Fibroblast of skin of left quadriceps (primary cell): ENCODE measurements at regions not wholly inside any gene's neighbourhood (a gene's known extent, or its start where the extent isn't known, plus 50 kb on each side); places are given as distances from the start of the nearest gene placed in this dataset.
A peak's percentile ranks its signal among the peaks of the same experiment; 100 is the strongest.

Source experiments
- DNase-seq, 2 experiments: peaks; one replicate each; pipeline ENCODE4 v3.0.0-alpha.2; 2013; ENCODE audit warnings: low read depth in 2 of 2

DNA sequence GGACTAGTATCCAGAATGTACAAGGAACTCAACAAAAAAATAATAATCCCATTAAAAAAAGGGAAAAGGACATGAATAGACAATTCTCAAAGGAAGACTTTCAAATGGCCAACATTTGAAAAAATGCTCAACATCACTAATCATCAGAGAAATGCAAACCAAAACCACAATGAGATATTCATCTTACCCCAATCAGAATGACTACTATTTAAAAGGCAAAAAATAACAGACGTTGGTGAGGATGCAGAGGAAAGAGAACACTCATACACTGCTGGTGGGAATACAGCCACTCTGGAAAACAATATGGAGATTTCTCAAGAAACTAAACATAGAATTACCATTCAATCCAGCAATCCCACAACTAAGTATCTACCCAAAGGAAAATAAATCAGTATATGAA is 133.1 kb downstream of the KDR start:
- DNase-seq: no peak

DNA sequence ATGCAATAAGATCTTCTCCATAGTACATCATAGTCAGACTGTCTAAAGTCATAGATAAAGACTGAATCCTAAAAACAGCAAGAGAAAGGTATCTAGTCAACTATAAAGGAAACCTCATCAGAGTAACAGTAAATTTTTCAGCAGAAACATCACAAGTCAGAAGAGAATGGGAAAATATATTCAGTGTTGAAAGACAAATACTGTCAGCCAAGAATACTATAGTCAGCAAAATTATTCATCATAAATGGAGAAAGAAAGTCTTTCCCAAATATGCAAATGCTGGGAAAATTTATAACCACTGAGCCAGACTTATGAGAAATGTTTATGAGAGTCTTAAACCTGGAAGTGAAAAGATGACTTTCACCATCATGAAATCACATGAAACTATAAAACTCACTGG is 136.7 kb downstream of the KDR start:
- DNase-seq: no peak

DNA sequence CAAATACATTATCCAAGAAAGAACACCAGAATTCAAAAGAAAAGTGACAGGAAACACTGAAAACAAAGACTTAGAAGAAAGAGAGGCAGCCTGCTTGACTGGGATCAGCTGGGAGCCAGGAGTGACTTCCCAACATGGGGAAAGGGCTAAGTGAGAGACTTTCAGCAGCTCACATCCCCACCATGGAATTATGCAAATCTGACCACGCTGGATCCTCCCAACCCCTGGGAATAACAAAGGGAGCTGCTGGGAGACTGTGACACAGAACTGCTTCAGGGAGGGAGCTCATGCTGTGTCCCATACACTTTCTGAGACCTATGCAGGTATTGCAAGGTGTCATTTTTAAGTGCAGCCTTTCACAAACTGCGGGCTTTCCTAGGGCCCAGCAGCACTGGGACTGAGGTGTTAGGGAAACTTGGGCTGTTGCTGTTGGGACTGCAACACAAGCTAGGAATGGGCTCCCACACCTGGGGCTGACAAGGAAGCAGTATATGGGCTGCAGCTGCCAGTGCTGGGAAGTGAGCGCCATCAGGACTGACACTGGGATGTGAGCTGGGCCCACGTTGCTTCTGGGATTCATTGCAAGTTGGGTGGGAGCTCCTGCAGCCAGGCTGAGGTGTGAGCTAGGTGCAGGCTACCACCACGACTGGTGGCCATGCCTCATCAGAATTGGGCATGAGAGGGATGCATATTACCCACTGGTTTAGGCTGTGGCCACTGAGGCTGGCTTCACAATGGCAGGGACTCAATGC is 139.1 kb downstream of the KDR start:
- no peak for DNase-seq

DNA sequence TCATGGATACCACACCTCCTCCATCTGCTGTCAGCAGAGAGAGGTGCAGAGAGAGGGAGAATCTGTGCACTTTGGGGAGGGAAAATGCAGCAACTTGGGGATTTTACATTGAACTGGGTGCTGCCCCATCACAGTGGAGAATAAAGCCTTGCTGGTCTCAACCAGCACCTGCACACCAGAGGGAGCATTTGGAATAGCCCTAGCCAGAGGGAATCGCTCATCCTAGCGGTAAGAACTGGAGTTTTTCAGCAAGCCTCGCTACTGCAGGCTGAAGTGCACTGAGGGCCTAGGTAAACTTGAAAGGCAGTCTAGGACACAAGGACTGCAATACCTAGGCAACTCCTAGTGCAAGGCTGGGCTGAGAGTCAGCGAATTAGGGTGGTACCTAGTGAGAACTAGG is 148.7 kb downstream of the KDR start:
- no peak for DNase-seq

DNA sequence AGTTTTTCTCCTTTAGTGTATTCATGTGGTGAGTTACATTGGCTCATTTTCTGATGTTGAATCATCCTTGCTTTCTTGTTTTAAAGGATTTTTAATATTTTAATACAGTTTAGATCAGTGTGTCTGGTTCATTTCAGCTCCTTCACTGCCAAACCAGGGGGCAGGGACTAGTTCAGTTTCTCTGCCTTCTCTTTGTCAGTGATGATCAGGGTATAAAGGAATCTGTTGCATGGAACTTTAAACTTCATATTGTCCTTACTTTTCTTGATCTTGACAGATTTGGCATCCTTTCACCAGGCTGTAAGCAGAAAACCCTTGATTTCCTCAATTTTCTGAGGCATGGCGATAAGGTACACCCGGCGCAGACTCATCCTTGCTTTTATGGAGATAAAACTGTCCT is 149.4 kb downstream of the KDR start:
- DNase-seq: no peak

DNA sequence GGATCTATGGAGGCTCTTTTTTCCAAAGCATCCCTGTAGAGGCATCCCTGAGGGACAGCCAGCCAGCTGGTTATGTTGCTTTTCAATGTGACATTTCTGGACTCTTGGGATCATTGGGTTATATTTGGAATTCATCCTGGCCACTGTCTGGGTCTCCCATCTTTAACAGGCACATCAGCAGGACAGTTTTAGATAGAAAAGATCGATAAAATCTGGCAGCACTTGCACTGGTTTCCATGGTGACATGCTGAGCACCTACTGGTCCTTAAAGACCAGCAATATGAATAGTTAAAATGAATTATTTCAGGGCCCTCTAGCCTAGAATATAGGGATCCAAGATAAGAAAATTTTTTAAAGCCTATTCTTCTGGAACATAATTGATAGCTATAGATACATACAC is 151.6 kb downstream of the KDR start:
- DNase-seq: no peak

DNA sequence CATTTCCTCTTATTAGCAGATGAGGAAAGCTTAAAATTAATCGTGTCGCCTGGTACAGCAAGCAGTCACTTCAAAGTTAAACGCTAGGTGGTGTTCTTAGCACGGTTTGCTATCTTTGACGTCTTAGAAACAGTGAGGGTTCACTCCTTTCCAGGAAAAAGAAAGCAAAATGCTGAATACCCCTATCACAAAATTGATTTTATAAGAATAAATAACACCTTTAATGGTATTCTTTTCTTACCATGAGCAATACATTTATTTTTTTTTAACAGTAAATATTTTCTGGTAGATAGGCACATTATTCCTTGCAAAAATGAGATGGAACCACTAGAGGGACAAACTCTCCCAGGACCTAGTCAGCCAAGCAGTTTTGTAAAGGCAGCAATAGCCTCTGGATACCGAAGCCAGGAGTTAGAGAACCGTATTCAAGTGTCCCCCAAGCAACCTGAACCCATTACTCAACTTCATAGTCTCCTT is 153.9 kb downstream of the KDR start:
- peak; percentile 17 to 24 for DNase-seq

DNA sequence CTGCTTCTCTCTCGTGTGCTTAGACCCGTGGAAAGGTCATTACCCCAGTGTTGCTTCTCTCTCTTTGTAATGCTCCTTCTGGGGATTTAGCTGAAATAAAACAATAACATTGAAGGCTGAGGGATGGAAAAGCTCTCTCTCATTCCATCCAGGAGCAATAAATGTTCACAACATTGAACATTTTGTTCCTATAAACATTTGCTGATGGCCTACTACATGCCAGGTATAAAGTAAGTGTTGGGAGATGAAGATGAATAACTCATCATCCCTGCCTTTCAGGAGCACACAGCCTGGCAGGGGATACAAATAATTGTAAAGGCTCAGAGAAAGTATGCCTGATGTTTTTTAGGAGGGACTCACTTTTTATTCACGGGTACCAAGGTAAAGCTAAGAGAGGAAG is 158.1 kb downstream of the KDR start:
- no peak for DNase-seq

DNA sequence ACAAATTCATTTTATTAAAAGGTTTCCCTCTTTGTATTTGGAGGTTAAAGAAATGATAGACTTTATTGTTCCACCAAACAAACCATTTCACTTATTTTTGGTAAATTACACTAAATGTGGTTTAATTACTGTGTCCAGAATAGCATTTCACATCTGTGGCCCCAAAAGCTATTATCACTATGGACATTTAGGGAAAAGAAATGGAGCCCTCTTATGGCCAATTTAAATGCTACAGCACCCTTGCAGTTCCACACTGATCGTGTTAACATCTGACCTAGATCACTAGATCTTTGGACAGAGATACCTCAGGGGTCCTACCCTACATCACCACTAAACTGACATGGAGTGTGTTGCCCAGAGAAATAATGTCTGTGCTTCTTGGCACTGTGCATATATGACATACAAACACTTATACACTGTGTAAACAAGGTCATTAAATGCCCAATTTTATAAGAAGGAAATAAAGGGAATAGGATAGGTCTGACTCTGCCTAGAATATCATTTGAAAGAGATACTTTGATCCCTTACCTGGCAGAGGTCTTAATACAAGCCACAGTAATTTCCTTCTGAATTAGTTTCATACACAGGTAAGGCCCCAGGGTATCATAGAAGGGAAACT is 163.9 kb downstream of the KDR start:
- peak; percentile 19 to 21 for DNase-seq

DNA sequence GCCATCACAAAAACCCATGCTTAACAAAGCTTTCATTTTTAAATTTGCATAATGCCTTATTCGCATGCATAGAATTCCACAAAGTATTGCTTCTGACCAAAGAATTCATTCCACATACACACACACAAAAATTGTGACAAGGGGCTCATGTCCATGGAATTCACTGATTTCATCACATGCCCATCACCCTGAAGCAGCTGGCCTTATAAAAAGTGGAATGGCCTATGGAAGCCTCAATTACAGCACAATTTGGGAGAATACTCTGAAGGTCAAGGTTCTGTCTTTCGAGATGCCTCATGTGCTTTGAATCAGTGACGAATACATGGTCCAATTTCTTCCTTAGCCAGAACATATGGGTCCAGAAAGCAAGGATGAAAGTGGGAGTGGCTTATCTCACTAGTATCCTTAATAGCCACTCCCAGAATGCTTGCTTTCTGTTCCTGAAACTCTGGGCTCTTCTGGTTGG is 165.7 kb downstream of the KDR start:
- DNase-seq: peak; percentile 93 to 94

DNA sequence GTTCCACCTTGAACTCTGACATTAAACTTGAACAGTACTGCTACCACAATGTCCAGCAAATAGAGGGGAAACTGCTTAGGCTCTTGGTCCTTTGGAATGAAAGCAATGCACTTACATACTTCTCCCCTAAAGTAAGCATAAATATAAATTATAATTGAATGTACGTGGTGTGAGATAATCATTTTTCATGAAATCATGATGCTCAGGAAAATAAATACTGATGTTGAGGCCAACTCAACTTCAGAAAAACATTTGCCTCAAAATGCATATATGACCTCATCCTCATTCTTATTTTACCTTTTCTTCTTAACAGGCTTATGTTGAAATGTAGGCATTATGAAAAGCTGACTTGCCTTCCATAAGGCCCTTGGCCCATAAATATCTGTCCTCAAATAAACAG is 166.3 kb downstream of the KDR start:
- no peak for DNase-seq

DNA sequence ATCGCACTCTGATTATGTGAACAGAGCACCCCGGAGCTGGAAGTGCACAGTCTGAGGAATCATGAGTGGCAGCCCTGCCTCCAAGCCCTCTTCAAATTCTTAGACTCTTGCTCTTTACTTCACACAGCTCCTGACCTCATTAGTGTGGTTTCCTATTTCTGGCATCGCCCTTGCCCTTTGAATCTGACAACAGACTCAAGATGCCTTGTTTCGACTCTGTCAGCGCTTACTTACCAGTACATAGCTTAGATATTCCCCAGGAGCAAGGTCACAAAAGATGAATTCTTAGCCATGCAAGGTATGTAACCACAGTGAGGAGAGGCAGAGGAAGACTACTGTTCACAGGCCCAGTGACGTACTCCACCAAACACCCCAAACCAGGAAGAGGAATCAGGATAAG is 167.2 kb downstream of the KDR start:
- peak; percentile 6 to 19 for DNase-seq

DNA sequence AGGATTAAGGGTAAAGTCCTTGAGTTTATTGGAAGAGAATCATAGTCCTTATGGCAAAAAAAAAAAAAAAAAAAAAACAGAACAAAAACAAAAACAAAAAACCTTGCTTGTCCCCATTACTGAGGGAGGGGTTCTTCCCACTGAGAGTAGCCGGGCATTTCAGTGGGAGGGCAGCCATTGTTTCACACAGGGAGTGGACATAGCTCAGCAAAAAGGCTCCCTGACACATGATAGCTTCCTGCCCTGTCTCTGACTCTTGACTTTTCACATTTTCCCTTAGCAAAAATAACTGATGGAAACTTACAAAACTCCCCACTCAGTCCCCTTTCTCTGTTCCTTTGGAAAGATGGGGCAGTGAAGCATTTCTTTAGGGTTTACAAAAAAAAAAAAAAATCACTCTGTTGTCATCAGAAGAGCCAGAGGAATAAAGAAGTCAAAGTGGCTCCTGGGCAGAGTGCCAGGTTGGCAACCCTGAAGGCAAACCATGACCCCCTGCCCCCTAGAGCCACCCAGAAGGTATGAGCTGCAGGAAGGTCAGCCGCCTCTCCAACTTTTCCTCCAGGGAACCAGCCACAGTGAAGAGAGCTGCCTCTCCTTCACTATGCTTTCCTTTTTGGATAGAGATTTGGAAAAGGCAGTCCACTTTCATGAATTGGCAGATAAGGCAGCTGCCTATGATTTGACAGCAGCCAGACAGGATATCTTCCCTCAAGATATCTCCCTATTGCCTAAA is 170.6 kb downstream of the KDR start:
- no peak for DNase-seq

DNA sequence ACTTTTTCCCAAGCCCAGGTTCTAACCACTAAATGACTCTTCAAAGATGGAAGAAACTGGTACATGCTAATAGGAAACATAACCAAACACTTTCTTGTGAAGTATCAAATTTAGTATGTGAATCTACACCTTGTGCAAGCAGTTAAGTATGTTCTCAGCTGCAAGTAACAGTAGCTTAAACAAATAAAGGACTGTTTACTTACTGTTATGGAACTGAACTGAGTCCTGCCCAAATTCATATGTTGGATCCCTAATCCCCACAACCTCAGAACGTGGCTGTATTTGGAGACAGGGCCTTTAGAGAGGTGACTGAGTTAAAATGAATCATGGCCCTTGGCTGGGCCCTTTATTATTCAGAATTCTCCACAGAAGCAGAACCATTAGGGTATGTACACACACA is 178.7 kb downstream of the KDR start:
- no peak for DNase-seq

DNA sequence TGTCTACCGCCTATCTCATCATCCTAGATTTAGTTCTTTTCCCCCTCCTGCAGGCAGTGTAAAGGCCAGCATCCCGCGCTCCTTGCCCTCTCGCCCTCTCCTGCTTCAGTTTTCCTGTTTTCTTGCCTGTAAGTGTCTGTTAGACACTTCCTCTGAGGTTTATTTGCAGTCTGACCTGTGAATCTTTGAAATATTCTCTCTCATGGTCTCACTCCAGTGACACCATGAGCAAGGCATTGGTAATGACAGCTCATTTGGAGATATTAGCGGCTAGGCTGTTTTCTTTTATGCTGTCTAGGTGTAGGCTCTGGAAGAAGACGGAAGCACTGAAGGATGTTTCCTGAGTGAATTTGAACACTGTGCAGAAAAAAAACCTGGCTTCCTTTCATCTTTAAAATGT is 179.6 kb downstream of the KDR start:
- DNase-seq: no peak

DNA sequence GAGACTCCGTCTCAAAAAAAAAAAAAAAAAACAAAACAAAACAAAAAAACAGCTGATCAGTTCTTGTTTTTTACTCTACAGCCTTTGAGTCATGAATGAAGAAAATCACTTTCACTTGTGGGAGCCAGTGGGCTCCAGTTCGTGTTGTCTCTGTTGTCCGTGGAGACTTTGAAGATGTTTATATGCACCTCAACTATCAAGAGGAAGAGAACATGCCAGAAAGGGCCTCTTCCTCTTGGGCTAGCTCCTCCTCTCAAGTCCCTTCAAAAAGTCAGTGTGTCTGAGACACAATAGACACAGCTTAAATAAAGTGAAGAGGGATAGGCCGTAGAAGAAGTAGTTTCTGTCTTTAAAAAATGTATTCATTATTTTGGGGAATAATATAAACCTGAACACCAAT is 182.7 kb downstream of the KDR start:
- DNase-seq: no peak

DNA sequence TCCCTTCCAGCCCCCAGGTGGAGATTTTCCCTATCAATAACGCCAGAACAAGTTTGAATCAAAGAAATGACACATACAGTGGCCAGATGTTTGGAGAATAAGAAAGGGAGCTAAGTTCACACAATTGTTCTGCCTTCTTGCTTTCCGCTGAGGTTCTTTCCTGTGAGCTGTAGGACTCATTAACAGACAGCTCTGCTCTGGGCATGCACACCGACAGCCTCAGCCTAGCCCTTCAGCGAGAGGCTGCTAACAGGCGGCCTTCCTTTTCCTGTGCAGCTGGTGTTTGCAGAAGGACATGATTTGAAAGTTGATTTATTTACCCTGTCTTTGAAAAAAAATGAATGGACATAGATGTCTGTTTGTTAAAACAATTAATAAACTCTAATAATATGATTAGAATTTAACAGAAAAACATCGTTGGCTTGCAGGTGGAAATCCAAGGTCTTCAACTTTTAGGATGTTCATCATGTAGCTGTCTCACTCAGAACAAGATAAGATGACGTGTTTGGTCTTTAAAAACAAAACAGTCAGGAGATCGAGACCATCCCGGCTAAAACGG is 183.3 kb downstream of the KDR start:
- no peak for DNase-seq

DNA sequence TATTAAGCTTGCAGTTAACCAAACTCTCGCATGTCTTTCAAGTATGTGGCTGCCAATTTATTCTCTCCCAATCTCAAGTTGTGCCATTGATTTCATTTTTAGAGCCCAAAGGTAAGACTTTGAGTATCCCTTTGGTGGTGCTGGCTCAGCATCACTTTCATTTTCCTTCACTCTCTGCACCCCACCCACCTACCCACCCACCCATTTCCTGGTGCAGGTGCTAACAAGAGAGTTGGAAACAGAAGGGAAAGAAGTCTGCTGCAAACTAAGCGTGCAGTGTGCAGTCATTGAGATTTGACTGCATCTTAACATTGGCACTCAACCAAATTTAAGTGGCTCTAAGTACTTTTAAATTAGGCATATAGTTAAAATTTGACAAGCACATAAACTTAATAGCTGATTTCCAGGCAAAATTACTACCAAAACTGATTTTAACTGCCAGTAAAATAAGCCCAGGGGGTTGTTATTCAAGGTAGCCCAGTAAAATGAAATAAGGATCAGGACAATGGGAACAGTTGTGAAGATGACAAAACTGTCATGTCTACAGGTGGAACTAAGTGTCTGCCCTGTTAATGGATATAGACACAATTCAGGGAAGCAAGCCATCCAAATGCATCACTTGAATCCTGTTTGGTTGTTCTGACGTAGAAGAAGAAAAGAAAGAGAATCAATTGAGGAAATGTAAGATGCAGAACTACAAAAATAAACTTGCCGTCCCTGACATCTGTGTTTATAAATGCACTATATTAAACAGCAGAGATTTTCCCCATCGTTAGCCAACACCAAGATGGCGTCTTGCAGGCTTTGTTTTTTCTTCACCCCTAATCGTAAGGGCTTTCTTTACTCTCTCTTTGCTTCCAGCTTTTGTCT is 184.2 kb downstream of the KDR start:
- no peak for DNase-seq

DNA sequence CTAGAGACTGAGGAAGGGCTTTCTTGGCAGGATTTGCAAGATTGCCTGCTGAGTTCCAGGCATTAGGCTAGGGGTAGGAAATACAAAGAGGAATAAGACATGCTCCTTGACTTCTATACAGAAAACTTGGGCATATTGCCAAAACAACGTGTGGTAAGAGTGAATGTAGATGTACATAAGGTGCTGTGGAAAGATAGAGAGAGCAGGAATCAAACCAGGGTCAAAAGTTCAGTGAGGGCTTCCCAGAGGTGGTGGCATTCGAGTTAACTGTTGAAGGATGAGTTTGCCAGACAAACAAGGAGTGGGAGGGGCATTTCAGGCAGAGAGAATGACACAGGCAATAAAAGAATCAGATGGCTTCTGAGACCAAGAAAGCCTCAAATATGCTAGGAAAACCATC is 187.9 kb downstream of the KDR start:
- DNase-seq: no peak

DNA sequence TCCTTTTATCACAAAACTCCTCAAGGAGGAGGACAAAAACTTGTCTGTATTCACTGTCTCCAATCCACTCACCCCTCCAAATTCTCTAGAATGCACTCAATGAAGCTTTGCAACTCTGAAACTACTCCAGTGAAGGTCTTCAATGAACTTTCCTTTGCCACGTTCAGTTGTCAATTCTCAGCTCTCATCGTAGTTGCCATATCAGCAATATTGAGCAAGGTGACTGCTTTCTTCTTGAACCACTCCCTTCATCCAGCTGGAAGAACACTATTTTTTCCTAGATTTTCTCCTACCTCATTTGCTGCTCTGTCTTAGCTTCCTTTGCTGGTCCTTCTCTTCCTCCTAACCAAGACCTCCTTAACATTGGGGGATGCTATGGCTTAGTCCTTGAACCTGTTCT is 191.8 kb downstream of the KDR start:
- DNase-seq: no peak

DNA sequence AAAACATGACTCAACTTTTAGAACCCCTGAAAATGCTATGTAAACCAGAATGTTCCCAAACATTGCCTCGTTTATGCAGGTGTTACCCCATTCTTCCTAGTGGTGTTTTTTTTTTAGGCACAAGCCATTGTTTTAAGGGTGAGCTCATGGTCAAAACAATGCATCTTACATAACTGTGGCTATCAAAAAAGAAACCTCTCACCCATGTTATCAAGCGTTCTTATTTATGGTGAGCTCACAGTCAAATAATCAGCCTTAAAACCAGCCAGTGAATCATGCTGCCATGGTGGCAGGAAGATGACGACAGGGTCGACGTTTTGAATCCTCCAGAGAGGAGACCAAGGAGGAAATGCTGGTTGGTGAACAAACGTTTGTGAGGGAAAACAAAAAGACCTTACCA is 195.2 kb downstream of the KDR start:
- DNase-seq: no peak

DNA sequence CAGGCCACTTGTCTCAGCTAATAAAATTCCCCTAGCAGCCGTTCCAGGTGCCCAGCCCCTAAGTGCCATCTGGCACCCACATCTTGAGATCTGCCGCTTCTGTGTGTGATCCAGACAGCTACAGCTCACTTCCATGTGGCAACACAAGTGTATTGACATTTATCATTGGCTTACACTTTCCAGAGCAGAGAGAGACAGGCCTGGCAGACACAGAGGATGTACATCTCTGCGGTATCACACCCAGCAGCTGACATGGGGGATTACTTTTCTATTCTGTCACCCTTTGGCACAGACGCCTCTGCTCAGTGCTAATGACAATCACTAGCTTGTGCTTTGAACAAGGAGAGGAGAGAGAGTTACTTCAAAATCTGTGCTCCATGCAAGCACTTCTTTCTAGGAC is 195.9 kb downstream of the KDR start:
- DNase-seq: no peak
